CD1c-positive myeloid dendritic cell (primary cell): ENCODE measurements at regions not wholly inside any gene's neighbourhood (a gene's known extent, or its start where the extent isn't known, plus 50 kb on each side); places are given as distances from the start of the nearest gene placed in this dataset.
A peak's percentile ranks its signal among the peaks of the same experiment; 100 is the strongest.
"Not testable (repeated sequence)": the region's sequence is repeated elsewhere in the genome, so short reads cannot be mapped to it uniquely, and the experiment has no call there.

Experiments
- DNase-seq: peaks from one replicate; pipeline ENCODE4 v3.0.0-alpha.2; 2016; ENCODE audit errors: extremely low spot score

DNA sequence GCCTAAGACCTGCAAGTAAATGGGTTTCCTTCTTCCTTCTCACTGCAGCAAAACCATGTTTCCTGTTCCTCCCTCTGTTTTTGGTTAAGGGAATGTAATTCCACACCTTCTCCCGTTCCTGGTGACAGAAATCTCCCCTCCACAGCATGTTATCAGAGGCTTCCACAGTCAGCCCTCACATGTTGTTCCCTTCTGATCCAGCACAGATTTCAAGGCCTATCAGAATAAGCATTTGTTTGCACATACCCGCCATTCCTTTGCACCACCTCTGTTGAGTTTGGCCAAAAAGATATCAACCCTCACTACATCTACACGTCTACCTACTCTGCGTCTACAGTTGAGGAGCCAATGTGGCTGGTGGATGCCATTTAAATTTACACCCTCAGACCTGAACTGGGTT, 113.9 kb upstream of the GRM7 start:
- DNase-seq, result no peak

DNA sequence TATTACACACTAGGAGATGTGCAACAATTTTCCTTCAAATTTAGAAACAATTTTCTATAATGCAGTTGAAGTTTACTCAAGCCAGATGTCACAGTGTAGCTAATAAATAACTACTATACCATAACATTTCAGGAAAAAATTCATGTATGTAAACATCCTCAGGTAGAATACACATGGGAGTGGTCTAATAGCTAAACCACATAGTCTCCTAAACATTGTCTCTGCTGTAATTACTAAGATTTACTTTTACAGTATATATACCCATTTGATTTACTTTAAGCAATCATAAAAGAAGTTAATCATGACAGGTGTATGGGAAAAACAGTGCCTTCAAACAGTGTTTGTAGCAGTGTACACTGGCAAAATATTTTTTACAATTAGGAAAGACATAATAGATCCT, 110.1 kb upstream of the GRM7 start:
- DNase-seq, result no peak

DNA sequence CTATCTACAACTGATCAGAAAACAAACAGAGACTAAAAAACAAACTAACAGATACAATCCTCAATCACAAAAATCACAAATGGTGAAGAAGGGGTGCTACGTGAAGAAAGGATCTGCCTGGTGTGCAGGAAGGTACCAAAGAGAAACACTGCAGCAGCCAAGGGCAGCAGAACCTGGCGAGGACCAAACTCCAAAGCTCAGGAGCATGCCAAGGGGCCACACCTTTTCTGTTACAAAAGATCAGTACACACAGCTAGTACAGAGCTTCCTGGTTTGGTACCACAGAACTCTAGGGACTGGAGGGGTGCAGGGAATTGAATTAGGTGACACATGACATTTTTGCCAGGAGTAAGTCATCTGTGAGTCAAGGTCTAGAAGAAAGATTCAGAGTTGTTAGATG, 107.4 kb upstream of the GRM7 start:
- no peak for DNase-seq

DNA sequence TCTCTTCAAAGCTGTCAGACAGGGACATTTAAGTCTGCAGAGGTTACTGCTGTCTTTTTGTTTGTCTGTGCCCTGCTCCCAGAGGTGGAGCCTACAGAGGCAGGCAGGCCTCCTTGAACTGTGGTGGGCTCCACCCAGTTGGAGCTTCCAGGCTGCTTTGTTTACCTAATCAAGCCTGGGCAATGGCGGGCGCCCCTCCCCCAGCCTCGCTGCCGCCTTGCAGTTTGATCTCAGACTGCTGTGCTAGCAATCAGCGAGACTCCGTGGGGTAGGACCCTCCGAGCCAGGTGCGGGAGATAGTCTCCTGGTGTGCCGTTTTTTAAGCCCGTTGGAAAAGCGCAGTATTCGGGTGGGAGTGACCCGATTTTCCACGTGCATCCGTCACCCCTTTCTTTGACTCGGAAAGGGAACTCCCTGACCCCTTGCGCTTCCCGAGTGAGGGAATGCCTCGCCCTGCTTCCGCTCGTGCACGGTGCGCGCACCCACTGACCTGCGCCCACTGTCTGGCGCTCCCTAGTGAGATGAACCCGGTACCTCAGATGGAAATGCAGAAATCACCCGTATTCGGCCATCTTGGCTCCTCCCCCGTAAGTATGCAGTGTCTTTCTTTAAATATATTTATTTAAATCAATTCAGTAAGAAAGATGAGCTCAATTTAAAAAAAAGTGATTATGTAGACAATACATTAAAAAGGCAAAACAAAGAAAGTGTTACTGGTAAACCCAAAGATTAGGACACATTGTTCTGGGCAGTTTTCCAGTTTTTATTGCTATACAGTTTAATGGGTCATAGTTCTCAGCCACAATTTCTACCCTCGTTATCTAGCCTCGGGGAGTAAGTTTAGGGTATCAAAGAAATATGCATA, 91.2 kb upstream of the GRM7 start:
- DNase-seq, result not testable (repeated sequence)

DNA sequence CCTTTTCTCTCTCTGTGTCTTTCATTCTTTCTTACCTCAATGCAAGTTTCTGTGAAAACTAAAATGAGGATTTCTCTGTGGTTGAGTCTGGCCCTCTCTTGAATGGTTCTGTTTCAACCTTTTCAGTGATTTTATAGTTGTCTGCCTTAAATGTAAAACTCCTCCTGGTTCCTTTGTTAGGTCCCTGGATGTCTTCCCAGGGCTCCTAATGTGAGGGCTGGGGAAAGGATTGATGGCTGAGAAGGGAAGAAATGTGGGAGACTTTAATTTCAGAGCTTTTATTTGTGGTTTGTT, 90.6 kb upstream of the GRM7 start:
- no peak for DNase-seq

DNA sequence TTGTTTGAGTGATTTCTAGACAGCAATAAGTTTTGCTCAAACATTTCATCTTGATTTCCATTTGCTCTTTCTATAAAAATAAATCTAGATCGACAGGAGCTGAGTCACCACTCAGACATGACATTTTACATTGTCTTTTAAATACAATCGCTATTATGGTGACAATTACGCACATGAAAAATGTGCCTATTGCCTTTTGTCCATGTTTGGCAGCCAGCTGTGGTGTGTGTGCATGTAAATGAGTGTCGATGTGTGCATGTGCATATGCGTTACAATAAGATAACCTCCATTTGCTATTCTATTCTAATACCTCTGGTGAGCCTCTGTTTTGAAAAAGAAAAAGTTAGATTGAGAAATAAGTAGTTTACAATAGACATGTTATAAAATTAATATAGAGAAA, 89.7 kb upstream of the GRM7 start:
- DNase-seq, result no peak

DNA sequence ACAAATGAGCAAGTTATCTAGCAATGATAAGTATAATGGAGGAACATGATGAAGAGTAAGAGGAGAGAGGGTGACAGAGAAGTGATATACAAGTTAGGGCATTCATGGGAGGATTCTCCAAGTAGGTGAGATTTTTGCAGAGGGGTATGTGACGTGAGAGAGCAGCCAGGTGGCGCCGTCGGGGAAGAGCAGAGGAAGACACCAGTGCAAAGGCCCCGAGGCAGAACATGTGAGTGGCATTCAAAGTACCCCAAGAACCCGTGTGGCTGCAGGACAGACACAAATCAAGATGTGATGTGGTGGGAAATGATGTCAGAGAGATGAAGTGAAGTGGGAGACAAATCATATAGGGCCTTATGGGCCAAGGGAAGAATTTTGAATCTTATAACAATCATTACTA, 81.8 kb upstream of the GRM7 start:
- no peak for DNase-seq

DNA sequence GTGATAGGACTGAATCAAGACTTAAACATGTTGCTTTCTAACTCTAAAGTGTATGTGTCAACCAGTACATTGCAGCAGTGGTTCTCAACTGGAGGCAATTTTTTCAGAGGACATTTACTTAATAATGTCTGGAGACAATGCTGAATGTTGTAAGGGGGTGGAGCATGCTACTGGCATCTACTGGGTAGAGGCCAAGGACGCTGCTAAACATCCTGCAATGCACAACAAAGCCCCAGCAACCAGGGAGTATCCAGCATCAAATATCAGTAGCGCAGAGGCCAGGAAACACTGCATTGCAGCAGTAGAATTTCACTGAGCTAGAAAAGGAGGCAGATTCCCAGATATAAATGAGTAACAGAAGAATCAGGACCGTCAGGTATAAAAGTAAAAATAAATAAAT, 79.8 kb upstream of the GRM7 start:
- DNase-seq, result no peak

DNA sequence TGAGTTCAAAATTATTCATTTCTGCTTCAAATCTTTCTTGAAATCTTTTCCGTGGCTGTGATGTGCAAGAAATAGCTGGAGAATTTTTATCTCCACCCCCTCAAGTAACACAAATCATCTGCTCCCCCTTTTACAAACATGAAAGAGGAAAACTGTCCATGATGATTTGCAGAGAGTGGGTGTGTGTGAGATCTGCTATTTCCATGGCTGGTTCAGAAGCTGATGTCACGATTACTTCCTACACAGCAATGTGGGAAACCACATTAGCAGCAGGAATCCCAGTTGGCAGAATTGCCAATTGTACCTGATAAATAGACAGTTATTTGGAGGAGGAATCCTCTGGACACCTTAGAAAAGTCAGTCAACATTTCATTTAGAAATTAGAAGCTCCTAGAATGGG, 75.2 kb upstream of the GRM7 start:
- DNase-seq, result no peak

DNA sequence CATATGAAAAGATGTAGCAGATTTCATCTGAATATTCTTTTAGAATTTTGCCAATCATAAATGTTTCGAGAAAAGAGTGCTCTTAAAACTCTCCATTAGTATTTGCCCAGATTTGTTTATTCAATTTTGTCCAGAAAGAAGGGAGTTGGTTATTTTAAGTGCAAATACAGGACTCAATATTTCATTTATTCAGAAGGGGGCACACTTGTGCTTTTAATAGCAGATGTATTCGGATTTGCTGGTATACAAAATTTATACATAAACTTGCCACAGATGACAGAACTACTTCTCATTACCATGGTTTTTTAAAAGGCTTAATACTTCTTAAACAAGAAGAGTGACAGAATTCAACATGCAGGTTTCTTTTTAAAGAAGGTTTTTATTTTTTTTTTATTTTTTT, 69.8 kb upstream of the GRM7 start:
- no peak for DNase-seq

DNA sequence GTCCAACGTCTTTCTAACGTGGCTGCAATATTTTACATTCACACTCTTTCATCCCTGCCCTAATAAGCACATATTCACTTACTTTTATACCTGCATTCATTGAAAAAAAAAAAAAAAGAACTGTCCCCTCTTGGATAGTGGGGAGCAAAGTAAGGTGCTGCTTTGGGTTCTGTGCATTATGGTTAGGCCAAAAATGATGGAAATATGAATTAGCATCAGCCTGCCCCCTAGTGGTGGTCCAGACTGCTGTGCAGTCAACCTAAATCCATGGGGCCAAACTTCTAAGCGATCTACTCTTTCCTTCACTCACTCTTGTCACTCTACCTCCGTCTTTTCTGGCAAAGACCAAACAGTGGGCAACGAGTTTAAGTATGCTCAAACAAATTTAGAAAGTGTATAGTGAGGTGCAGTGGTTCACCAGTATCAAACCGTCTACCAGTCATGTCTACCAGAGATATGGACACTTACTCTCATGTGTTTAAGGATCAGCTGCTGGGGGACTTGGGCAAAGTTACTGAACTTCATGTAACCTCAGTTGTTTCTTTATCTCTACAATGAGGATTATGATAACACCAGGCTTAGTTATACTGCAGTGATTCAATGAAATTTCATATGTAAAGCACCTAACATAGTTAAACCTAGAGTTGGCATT, 61.5 kb upstream of the GRM7 start:
- peak; percentile 38 for DNase-seq

DNA sequence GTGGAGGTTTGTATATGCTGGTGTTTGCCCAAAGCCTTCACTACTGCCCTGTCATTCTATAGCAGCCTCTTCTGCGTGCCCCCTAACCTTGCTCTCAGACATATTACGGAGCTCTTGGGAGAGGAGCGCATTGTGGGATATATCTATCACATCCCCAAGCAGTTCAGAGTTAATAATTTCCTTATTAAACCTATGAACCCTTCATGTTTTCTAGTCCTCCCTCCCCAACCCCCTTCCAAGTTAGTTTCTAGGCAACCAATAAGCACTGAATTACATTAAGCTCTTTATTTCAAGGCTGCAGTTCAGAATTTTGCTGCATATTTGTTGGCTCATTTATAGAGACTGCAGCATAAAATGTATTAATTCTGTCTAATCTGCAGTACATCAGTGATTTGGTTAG, 57.3 kb upstream of the GRM7 start:
- DNase-seq, result no peak

DNA sequence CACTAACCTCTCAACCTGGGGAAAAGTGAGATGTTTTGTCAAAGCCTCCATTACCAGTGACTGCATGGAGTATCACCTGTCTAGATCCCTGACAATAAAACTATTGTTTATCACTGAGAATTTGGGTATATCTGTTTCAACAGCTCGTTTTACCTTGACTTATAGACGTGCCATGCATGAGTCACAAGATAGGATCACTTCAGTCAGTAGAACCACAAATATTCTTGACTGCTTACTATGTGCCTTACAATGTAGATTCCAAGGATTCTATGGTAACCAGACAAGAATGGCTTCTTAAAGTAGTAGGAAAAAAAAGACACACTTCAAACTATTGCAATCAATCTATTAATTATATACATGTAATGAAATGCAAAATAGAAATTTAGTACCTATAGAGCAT, 55.7 kb upstream of the GRM7 start:
- DNase-seq, result no peak

DNA sequence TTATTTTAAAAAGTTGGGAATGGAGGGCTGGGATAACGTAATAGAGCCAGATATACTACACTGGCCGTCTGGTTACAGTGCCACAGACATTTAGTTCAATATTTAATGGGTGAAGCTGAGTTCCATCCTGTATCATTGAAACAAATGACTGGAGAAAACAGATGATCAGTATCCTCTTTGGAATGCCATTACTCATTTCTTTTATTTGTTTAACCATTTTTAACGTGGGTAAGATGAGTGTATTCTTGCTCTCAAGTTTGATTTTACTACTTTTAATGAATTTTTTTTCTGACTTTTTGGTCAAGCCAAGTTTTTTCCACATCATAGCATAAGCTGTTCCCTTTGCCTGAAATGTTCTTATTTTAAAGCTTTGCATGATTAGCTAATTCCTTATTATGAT, 53.9 kb upstream of the GRM7 start:
- DNase-seq, result no peak

DNA sequence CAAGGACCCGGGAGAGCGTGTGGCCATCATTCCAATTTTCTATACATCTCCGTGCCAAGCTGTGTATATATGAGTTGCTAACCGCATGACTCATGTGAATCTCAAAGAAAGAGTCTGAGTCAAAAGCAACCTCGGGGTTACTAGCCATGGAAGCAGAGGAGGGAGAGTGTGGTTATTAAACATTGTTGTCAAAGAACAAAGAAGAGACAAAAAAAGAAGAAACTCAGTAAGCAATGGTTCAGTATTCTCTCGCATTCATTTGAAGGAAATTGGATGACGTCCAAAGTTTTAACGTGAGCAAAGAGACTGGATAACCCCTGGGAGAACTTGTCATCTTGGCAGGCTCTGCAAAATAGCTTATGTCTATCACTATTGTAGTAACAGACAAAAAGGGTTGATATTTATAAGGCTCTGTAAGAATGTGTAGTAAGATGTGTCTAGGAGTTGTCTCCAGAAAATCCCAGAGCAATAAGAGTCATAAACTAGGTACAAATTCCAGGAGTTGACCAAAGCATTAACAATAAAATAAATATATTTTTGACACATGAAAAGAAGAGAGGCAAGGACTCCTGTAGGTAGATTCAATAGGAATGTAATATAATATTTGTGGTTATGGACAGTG, 52.8 kb upstream of the GRM7 start:
- DNase-seq, result no peak

DNA sequence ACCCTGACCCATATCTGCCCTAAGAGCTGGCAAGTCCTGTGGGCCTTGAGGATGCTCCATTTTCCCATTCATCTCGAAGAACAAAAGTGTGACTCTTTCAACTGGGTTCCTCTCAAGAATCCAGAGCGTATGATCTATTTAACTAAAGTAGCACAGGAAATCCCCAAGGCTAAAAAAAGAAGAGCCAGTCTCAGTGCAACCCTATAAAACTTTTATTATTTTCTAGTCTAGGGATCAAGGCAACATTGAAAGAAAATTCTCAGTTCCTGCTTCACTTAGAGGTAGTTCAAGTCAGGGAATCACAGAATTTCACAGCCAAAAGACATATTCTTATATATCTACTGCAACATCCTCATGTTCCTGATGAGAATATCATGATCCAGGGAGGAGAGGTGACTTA, 51.6 kb upstream of the GRM7 start:
- DNase-seq, result no peak
